Neuron (in vitro differentiated cells): ENCODE measurements at regions not wholly inside any gene's neighbourhood (a gene's known extent, or its start where the extent isn't known, plus 50 kb on each side); places are given as distances from the start of the nearest gene placed in this dataset.
A peak's percentile ranks its signal among the peaks of the same experiment; 100 is the strongest.

Experiments used
- H2AFZ ChIP-seq: one replicate; pipeline ENCODE4 v1.6.1; 2013; ENCODE audit warnings: low read depth, mild to moderate bottlenecking, inconsistent platforms, low read length, moderate library complexity
- H3K27me3 ChIP-seq: one replicate; pipeline ENCODE4 v1.6.1; 2013; ENCODE audit warnings: low read length; ENCODE audit not compliant: insufficient read depth
- H3K36me3 ChIP-seq: one replicate; pipeline ENCODE4 v1.6.1; 2013; ENCODE audit warnings: low read length; ENCODE audit not compliant: insufficient read depth
- H3K4me1 ChIP-seq: one replicate; pipeline ENCODE4 v1.6.1; 2013; ENCODE audit warnings: low read length; ENCODE audit not compliant: insufficient read depth
- H3K4me3 ChIP-seq: 2 replicates; pipeline ENCODE4 v1.5.1; 2013; ENCODE audit warnings: mild to moderate bottlenecking, low read length, moderate library complexity
- H3K9me3 ChIP-seq: one replicate; pipeline ENCODE4 v1.6.1; 2013; ENCODE audit warnings: low read length

GRCh38 chr13:61684976-61685681, 269.5 kb upstream of the PCDH20 start:
- H2AFZ ChIP-seq, result no peak overlapping the region
- no peaks in the 10 kb centered on the region for H3K4me1 ChIP-seq
- no peaks in the 10 kb centered on the region for H3K27me3 ChIP-seq
- no peaks in the 10 kb centered on the region for H3K9me3 ChIP-seq
- H3K4me3 ChIP-seq, result no peak overlapping the region
- no peaks in the 10 kb centered on the region for H3K36me3 ChIP-seq

DNA sequence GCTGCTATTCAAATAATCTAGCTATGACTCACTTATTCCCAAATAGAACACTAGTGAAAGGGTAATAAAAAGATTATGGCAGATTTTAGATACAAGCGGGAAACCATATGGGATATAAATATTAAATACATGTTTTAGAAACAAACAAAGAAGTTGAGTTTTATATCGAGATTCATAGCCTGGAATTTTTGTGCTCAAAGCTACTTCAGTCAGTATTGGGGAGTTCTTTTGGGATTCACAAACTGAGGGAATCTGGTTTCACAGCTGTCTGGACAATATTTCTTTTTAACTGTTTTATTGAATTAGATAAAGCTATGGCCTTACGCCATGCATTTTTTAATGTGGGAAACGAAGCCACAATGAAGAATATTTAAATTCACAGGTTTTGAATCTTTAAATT, 257.1 kb upstream of the PCDH20 start:
- Histone ChIP-seq H3K4me3 (no peak overlapping the region), H3K9me3 (no peaks in the 10 kb centered on the region), H3K4me1 (no peaks in the 10 kb centered on the region), H2AFZ (no peak overlapping the region), H3K27me3 (no peaks in the 10 kb centered on the region), H3K36me3 (no peaks in the 10 kb centered on the region)

DNA sequence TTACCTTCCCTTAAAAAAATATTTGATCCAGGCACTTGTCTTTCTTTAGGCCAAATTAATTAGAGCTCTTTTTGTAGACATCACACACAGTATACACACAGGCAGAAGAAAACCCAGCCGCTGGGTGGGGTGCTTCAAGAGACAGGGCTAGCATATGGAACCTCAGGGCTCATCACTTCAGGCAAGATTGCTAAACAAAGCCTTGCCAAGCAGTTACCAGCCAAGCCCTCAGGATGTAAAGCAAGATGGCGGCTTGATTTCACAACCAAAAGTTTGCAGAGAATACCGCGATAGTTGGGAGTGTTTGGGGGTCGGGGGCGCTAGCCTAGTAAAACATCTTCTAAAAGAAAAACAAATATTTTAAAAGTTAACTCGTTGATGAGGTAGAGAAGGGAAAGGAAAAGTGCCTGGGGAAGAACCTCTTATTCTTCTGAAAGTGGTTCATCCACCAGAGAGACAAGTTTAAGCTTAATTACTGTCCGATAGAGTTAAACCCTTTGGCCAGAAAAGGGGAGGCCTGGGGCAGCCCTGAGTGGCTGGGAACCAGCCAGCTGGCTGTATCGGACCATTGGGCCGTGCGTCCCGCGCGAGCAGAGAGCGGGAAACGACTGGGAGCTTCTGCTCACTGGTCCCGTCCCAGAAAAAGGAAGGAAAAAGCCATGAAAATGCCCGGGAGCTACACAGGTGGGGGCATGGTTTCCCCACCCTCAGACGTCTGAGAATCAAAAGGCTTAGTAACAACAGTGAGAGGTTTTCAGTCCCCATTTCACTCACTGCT, 254.9 kb upstream of the PCDH20 start:
- Histone ChIP-seq H3K27me3 (no peaks in the 10 kb centered on the region), H3K4me3 (no peak overlapping the region), H3K9me3 (no peaks in the 10 kb centered on the region)

GRCh38 chr13:61664801-61665705, 249.4 kb upstream of the PCDH20 start:
- Histone ChIP-seq H3K27me3 (no peaks in the 10 kb centered on the region), H3K9me3 (no peaks in the 10 kb centered on the region), H3K36me3 (no peaks in the 10 kb centered on the region), H3K4me3 (no peak overlapping the region), H2AFZ (peak overlapping the region; percentile 4), H3K4me1 (peaks cover 4% of the 10 kb centered on the region)

More for the DNA sequence above, 254.9 kb upstream of the PCDH20 start:
- Histone ChIP-seq H3K36me3 (no peaks in the 10 kb centered on the region), H3K4me1 (no peaks in the 10 kb centered on the region), H2AFZ (no peak overlapping the region)

- Histone ChIP-seq H3K4me3 (no peak overlapping the region), H3K27me3 (no peaks in the 10 kb centered on the region)
Measured at GRCh38 chr13:61654481-61654880, 238.8 kb upstream of the PCDH20 start.

GRCh38 chr13:61648547-61648946, 232.9 kb upstream of the PCDH20 start:
- Histone ChIP-seq H2AFZ (no peak overlapping the region), H3K4me1 (no peaks in the 10 kb centered on the region), H3K36me3 (no peaks in the 10 kb centered on the region), H3K27me3 (no peaks in the 10 kb centered on the region), H3K4me3 (no peak overlapping the region), H3K9me3 (no peaks in the 10 kb centered on the region)

More at GRCh38 chr13:61654481-61654880, 238.8 kb upstream of the PCDH20 start:
- Histone ChIP-seq H3K36me3 (no peaks in the 10 kb centered on the region), H2AFZ (no peak overlapping the region), H3K9me3 (no peaks in the 10 kb centered on the region), H3K4me1 (no peaks in the 10 kb centered on the region)

- Histone ChIP-seq H3K4me3 (no peak overlapping the region), H3K27me3 (no peaks in the 10 kb centered on the region)
Measured at GRCh38 chr13:61612192-61612591, 196.5 kb upstream of the PCDH20 start.

DNA sequence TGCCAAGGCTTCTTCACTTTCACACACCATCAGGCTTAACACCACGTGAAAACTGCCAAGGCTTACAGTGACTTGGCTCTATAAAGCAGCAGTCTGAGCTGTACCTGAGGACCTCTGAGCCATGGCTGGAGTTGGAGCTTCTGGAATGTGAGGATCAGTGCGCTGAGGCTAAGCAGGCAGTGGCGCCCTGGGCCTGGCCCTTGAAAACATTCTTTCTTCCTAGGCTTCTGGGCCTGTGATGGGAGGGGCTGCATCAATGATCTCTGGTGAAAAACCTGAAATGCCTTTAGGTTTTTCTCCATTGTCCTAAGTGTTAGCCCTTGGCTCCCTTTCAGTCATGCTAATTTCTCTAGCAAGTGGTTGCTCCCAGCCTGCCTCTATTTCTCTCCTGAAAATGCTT, 192.5 kb upstream of the PCDH20 start:
- Histone ChIP-seq H3K27me3 (no peaks in the 10 kb centered on the region), H3K9me3 (no peaks in the 10 kb centered on the region), H3K4me1 (peaks cover 13% of the 10 kb centered on the region), H2AFZ (no peak overlapping the region), H3K36me3 (no peaks in the 10 kb centered on the region), H3K4me3 (no peak overlapping the region)

More at GRCh38 chr13:61612192-61612591, 196.5 kb upstream of the PCDH20 start:
- H3K36me3 ChIP-seq, result no peaks in the 10 kb centered on the region
- H3K9me3 ChIP-seq, result no peaks in the 10 kb centered on the region
- H3K4me1 ChIP-seq, result no peaks in the 10 kb centered on the region
- H2AFZ ChIP-seq, result no peak overlapping the region

DNA sequence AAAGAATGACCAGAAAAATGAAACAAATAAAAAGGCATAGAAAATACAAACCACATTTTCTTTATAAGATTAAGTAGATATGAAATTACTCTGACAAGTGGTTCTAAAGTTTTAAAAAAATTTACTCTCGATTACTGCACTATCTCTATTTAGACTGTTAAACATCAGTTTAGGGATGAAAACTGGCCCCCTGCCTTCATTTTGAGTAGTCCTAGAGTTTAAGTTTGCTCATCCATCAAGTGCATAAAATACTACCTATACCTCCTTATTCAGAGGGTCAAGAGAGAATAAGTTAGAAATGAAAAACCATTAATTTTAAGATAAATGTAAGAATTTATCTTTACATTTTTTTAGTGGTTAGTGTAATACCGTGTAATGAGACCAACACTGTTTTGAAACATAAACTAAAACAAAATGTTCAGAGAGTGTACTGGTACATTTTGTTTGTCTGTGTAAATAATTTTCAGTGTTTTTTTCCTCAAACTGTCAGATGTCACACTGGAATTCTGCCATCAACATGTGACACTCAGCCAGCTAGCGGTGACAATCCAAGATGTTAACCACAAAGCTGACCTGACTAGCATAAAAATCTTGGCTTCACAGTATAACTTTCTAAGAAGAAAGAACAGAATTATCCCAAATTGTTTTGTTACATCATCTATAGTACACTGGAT, 184.8 kb upstream of the PCDH20 start:
- no peaks in the 10 kb centered on the region for H3K27me3 ChIP-seq
- H3K36me3 ChIP-seq, result no peaks in the 10 kb centered on the region
- H3K4me3 ChIP-seq, result no peak overlapping the region
- no peak overlapping the region for H2AFZ ChIP-seq
- no peaks in the 10 kb centered on the region for H3K9me3 ChIP-seq
- H3K4me1 ChIP-seq, result peaks cover 22% of the 10 kb centered on the region

DNA sequence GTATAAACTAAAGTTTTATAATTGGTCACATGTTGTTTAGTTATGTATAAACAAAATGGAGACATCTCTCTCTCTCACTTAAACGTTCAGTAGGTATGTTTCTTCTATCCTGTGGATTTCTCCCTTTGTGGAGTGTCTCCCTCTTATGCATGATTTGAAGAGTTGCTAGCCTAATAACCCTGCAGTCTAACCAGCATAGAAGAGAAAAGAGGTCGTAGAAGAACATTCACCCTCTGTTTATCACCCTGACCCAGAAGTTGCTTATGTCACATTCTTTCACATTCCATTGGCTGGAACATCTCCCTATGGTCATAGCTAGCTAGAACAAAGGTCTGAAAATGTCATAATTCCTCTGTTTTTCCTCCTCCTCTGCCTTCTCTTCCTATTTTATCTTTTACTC, 176.8 kb upstream of the PCDH20 start:
- H3K36me3 ChIP-seq, result no peaks in the 10 kb centered on the region
- no peak overlapping the region for H2AFZ ChIP-seq
- no peaks in the 10 kb centered on the region for H3K27me3 ChIP-seq
- no peaks in the 10 kb centered on the region for H3K9me3 ChIP-seq
- no peak overlapping the region for H3K4me3 ChIP-seq
- peaks cover 9% of the 10 kb centered on the region for H3K4me1 ChIP-seq

- no peaks in the 10 kb centered on the region for H3K36me3 ChIP-seq
- H3K9me3 ChIP-seq, result no peaks in the 10 kb centered on the region
- no peaks in the 10 kb centered on the region for H3K27me3 ChIP-seq
- H2AFZ ChIP-seq, result no peak overlapping the region
- H3K4me1 ChIP-seq, result peaks cover 8% of the 10 kb centered on the region
- H3K4me3 ChIP-seq, result no peak overlapping the region
Measured at GRCh38 chr13:61575973-61576372, 160.3 kb upstream of the PCDH20 start.

GRCh38 chr13:61563645-61564044, 148.0 kb upstream of the PCDH20 start:
- Histone ChIP-seq H3K4me1 (no peaks in the 10 kb centered on the region), H3K27me3 (no peaks in the 10 kb centered on the region), H2AFZ (no peak overlapping the region), H3K4me3 (no peak overlapping the region), H3K9me3 (no peaks in the 10 kb centered on the region), H3K36me3 (no peaks in the 10 kb centered on the region)
